ENCODE measurements at regions not wholly inside any gene's neighbourhood (a gene's known extent, or its start where the extent isn't known, plus 50 kb on each side); places are given as distances from the start of the nearest gene placed in this dataset.

DNA sequence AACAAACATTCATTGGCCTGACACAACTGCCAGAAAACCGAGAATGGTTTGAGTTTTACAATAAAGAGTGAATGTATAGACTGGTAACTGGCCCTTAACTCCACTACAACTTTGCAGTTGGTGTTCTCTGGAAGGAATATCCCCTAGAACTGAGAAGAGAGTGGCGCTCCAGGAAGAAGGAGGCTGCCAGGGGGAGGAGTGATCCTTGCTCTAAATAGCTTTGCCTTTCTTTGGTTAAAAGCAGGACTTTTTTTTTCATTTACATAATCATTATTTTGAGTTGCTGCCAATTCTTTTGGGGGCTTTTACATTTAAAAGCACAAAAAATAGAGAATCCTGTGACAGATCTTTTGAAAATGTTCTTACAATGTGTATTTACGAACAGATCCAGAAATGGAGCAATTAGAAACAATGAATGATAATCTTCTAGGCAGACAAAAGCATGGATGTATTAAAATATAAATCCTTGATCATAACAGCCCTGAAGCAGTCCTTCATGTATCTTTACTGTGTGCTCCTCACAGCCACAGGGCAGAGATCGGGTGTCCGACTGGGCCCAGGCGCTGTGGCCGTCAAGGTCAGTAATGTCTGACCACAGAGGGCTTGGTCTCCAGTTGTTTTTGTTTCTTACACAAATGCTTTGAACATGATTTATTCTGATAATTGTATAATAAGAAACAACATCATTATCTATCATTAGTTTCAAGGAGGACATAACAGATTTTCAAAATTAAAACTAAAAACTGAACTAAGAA, 612.2 kb downstream of the HDGFL1 start:
- Histone ChIP-seq H3K4me3 (ENCODE audit: low read depth, low read length) (no peak overlapping the region), H3K36me3 (replicated peaks) (no peaks in the 10 kb centered on the region), H3K27me3 (replicated peaks) (no peaks in the 10 kb centered on the region), H3K27ac (no peak overlapping the region)
- in situ Hi-C loops (cut with HindIII; ENCODE audit: low pct_ligation_motif_present, low sequenced_read_pairs) = no loop called here
- no peak for DNase-seq
- TF ChIP-seq, protein P1, sequence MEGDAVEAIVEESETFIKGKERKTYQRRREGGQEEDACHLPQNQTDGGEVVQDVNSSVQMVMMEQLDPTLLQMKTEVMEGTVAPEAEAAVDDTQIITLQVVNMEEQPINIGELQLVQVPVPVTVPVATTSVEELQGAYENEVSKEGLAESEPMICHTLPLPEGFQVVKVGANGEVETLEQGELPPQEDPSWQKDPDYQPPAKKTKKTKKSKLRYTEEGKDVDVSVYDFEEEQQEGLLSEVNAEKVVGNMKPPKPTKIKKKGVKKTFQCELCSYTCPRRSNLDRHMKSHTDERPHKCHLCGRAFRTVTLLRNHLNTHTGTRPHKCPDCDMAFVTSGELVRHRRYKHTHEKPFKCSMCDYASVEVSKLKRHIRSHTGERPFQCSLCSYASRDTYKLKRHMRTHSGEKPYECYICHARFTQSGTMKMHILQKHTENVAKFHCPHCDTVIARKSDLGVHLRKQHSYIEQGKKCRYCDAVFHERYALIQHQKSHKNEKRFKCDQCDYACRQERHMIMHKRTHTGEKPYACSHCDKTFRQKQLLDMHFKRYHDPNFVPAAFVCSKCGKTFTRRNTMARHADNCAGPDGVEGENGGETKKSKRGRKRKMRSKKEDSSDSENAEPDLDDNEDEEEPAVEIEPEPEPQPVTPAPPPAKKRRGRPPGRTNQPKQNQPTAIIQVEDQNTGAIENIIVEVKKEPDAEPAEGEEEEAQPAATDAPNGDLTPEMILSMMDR (IDR thresholded peaks at IDR 0.05; ENCODE audit: low read depth, low read length, missing control alignments) = no peak

DNA sequence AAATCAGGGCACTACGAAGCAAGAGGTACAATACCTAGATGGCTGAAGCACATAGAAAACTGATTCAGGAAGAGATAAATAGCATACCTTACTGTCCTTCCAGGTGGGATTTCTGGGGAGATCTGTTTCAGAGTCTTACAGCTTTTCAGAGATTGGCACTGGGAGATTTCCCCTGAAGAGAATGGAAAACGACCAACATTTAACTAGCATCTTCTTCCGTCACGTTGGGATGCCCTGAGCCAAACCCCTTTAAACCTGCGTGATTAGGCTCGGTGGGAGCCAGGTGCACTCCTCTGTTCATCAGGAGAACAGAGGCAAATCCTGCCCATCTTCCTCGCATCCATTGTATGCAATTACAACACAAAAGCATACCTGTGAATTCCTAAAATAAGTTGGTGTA, 614.5 kb downstream of the HDGFL1 start:
- Histone ChIP-seq H3K4me3 (ENCODE audit: low read depth, low read length) (no peak overlapping the region), H3K27ac (no peak overlapping the region), H3K36me3 (replicated peaks) (no peaks in the 10 kb centered on the region), H3K27me3 (replicated peaks) (no peaks in the 10 kb centered on the region)
- DNase-seq = no peak
- TF ChIP-seq, protein P1 (IDR thresholded peaks at IDR 0.05; ENCODE audit: low read depth, low read length, missing control alignments) = no peak
- in situ Hi-C loops (cut with HindIII; ENCODE audit: low pct_ligation_motif_present, low sequenced_read_pairs) = no loop called here

DNA sequence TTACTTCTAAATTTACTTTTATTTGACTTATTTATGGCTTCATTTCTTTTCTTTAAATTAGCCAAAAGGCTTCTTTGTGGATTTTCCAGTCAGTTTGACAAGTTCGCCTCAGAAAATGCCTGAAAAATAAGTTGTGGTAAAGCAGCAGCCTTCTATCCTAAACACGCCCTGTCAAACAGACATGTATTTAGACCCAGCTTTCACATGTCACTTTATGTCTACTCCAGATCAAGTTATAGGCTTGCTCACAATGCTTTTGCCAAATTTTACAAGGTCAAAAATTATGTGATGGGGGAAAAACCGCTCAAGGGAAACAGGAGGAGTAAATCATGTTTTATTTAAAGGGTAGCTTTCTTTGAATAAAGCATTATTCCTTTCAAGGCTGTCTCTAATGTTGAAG, 615.0 kb downstream of the HDGFL1 start:
- H3K36me3 ChIP-seq (replicated peaks) = no peaks in the 10 kb centered on the region
- no peak overlapping the region for H3K27ac ChIP-seq
- no peak for DNase-seq
- TF ChIP-seq, protein P1 (IDR thresholded peaks at IDR 0.05; ENCODE audit: low read depth, low read length, missing control alignments) = no peak
- H3K27me3 ChIP-seq (replicated peaks) = no peaks in the 10 kb centered on the region
- in situ Hi-C loops (cut with HindIII; ENCODE audit: low pct_ligation_motif_present, low sequenced_read_pairs) = no loop called here
- H3K4me3 ChIP-seq (ENCODE audit: low read depth, low read length) = no peak overlapping the region

DNA sequence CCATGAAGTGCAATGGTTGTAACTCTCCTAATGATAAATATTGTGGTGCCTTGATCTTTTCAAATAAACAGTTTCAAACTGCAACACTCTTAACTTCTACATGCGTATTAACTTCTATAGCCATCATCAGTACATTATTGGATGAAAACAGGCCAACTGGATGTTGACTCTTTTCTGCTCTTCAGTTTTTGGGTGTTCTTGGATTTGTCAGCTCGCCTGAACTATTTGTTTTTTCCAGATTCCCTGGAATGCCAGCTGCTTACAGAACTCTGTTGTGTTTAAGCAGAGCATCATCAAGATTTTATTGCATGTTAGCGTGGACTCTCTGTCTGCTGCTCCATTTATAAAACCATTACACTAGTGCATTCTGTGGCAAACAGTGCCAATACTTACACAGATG, 626.1 kb downstream of the HDGFL1 start:
- no peak overlapping the region for H3K27ac ChIP-seq
- in situ Hi-C loops (cut with HindIII; ENCODE audit: low pct_ligation_motif_present, low sequenced_read_pairs) = no loop called here
- no peak for DNase-seq
- no peaks in the 10 kb centered on the region for H3K27me3 ChIP-seq (replicated peaks)
- H3K36me3 ChIP-seq (replicated peaks) = no peaks in the 10 kb centered on the region
- H3K4me3 ChIP-seq (ENCODE audit: low read depth, low read length) = no peak overlapping the region
- TF ChIP-seq, protein P1 (IDR thresholded peaks at IDR 0.05; ENCODE audit: low read depth, low read length, missing control alignments) = no peak

DNA sequence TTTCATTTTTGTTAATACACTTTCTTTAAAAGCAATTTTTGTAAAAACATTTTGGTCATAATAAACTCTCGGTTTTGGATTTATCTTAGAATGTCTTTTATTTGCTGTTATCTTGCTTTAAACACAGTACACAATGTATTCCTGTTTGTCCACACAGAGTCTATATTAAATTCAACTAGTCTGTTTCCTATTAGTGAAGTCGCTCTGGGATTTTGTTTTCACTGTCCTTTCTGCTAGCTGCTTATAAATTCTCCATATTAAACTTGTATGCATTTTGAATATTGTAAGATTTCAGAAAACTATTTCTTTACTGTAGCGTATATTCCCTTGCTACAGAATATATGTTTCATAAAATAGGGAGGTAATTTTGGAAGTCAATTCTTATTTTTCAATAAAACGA, 630.2 kb downstream of the HDGFL1 start:
- Histone ChIP-seq H3K27ac (no peak overlapping the region), H3K27me3 (replicated peaks) (no peaks in the 10 kb centered on the region), H3K36me3 (replicated peaks) (no peaks in the 10 kb centered on the region), H3K4me3 (ENCODE audit: low read depth, low read length) (no peak overlapping the region)
- in situ Hi-C loops (cut with HindIII; ENCODE audit: low pct_ligation_motif_present, low sequenced_read_pairs) = no loop called here
- TF ChIP-seq, protein P1 (IDR thresholded peaks at IDR 0.05; ENCODE audit: low read depth, low read length, missing control alignments) = no peak
- DNase-seq = no peak

DNA sequence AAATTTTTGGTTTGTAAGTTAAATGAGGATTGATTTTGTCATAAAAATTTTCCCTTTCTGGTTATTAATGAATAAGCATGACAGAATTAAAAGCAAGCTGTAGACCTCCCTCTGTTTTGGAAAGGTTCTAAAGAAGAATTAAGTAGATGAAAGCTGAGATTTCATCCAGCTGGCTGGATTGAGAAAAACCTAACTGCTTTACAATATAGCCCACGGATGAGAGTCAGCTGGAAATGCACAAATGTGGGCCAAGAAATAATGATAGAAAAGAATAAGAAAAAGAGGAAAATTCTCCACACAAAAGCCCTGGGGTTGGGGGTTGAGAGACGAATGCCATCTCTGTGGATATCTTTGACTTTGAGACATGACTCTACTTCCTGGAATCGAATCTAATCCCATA, 631.6 kb downstream of the HDGFL1 start:
- H3K36me3 ChIP-seq (replicated peaks) = no peaks in the 10 kb centered on the region
- H3K27ac ChIP-seq = no peak overlapping the region
- in situ Hi-C loops (cut with HindIII; ENCODE audit: low pct_ligation_motif_present, low sequenced_read_pairs) = no loop called here
- DNase-seq = no peak
- no peaks in the 10 kb centered on the region for H3K27me3 ChIP-seq (replicated peaks)
- no peak overlapping the region for H3K4me3 ChIP-seq (ENCODE audit: low read depth, low read length)
- TF ChIP-seq, protein P1 (IDR thresholded peaks at IDR 0.05; ENCODE audit: low read depth, low read length, missing control alignments) = no peak
